ENCODE measurements at regions not wholly inside any gene's neighbourhood (a gene's known extent, or its start where the extent isn't known, plus 50 kb on each side); places are given as distances from the start of the nearest gene placed in this dataset.

DNA sequence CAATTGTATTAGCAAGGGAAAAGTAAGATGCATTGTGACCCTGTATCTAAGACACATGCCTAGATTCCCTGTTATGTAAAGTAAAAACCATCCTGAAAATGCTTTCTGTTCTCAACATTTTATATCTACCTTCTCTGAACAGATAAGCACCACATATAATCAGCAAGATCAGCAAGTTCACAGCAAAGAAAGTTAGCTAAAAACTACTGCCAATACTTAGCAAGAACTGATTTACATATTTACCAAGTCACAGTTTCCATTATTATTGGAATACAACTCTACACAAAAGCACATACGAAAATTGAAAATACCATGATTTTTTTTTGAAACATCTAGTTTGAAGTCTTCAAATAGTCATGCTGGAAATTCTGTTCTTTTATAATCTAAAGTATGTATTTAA lies 1118.1 kb downstream of the TAF11L14 start:
- no peak overlapping the region for H3K18ac ChIP-seq (ENCODE audit: insufficient read length, low read depth, low read length)
- H3K23me2 ChIP-seq (ENCODE audit: insufficient read length, low read depth, low read length, poor library complexity, severe bottlenecking) = no peaks in the 10 kb centered on the region
- H3K79me1 ChIP-seq (ENCODE audit: insufficient read depth, low read depth, low read length, poor library complexity, severe bottlenecking) = no peaks in the 10 kb centered on the region
- no peak for DNase-seq
- no peak overlapping the region for H3K9ac ChIP-seq (ENCODE audit: extremely low read depth, insufficient read length, low read length)
- H2BK5ac ChIP-seq (ENCODE audit: insufficient read length, low read length) = no peak overlapping the region
- Mint-ChIP-seq H3K27me3 (ENCODE audit: low read depth) (no peaks in the 10 kb centered on the region), H3K9me3 (peaks cover 7 to 9% of the 10 kb centered on the region in 2 experiments; a peak in 4 of 5 replicates), H3K4me3 (no peak overlapping the region), H3K36me3 (ENCODE audit: insufficient read depth in 1 of 3, low read depth in 3 of 3) (peaks cover 0 to 7% (median 6%) of the 10 kb centered on the region in 3 experiments; a peak in 3 of 7 replicates), H3K4me1 (peaks cover 0 to 5% of the 10 kb centered on the region in 2 experiments; a peak in 2 of 4 replicates), H3K27ac (no peak overlapping the region)
- no peak overlapping the region for H4K8ac ChIP-seq (replicated peaks; ENCODE audit: insufficient read length, low read depth, low read length)
- no peak overlapping the region for H2BK12ac ChIP-seq (ENCODE audit: insufficient read length, low read depth, low read length)
- H3K27me3 ChIP-seq (ENCODE audit: insufficient read depth, low read length) = no peaks in the 10 kb centered on the region
- no peaks in the 10 kb centered on the region for H3K4me1 ChIP-seq (ENCODE audit: insufficient read depth, low read length)
- H3K79me2 ChIP-seq (ENCODE audit: insufficient read depth, low read length) = no peaks in the 10 kb centered on the region
- H3K56ac ChIP-seq (ENCODE audit: insufficient read length, low read depth, low read length) = no peak overlapping the region
- H3K27ac ChIP-seq (ENCODE audit: insufficient read length, low read depth, low read length) = no peak overlapping the region
- TF ChIP-seq, protein P1, sequence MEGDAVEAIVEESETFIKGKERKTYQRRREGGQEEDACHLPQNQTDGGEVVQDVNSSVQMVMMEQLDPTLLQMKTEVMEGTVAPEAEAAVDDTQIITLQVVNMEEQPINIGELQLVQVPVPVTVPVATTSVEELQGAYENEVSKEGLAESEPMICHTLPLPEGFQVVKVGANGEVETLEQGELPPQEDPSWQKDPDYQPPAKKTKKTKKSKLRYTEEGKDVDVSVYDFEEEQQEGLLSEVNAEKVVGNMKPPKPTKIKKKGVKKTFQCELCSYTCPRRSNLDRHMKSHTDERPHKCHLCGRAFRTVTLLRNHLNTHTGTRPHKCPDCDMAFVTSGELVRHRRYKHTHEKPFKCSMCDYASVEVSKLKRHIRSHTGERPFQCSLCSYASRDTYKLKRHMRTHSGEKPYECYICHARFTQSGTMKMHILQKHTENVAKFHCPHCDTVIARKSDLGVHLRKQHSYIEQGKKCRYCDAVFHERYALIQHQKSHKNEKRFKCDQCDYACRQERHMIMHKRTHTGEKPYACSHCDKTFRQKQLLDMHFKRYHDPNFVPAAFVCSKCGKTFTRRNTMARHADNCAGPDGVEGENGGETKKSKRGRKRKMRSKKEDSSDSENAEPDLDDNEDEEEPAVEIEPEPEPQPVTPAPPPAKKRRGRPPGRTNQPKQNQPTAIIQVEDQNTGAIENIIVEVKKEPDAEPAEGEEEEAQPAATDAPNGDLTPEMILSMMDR (conservative IDR thresholded peaks at IDR 0.05) = no peak
- no peak overlapping the region for H4K5ac ChIP-seq (ENCODE audit: insufficient read length, low read depth, low read length)
- no peak overlapping the region for H2AK5ac ChIP-seq (ENCODE audit: insufficient read length, low read length)
- H4K91ac ChIP-seq (ENCODE audit: insufficient read length, low read depth, low read length) = no peak overlapping the region
- H2BK15ac ChIP-seq (ENCODE audit: low read depth, low read length) = no peak overlapping the region
- H3T11ph ChIP-seq (ENCODE audit: low read length) = no peak overlapping the region
- no peak overlapping the region for H2BK120ac ChIP-seq (ENCODE audit: low read depth, low read length, poor library complexity, severe bottlenecking)
- no peaks in the 10 kb centered on the region for H4K20me1 ChIP-seq (ENCODE audit: control insufficient read depth, insufficient read depth, insufficient read length)
- H3K14ac ChIP-seq (ENCODE audit: insufficient read depth, low read length) = no peak overlapping the region
- WGBS (ENCODE audit: extremely low coverage, insufficient read length, low lambda C conversion rate) = no CpG with 5 or more reads among the region's 1 CpG
- H2BK20ac ChIP-seq (ENCODE audit: low read depth, low read length, poor library complexity, severe bottlenecking) = no peak overlapping the region
- no peak overlapping the region for H3K23ac ChIP-seq (ENCODE audit: insufficient read length, low read depth, low read length)
- H3K4me2 ChIP-seq (ENCODE audit: insufficient read depth, insufficient read length, low read length) = no peak overlapping the region
- no peak overlapping the region for H2AFZ ChIP-seq (ENCODE audit: low read length)
- H3K9me3 ChIP-seq (ENCODE audit: control insufficient read depth, low read depth, low read length) = no peaks in the 10 kb centered on the region
- H3K4ac ChIP-seq (ENCODE audit: low read depth, low read length) = no peak overlapping the region

Data from H9 (cell line).